ENCODE measurements at regions not wholly inside any gene's neighbourhood (a gene's known extent, or its start where the extent isn't known, plus 50 kb on each side); places are given as distances from the start of the nearest gene placed in this dataset.
"Not testable (repeated sequence)": the region's sequence is repeated elsewhere in the genome, so short reads cannot be mapped to it uniquely, and the experiment has no call there.

DNA sequence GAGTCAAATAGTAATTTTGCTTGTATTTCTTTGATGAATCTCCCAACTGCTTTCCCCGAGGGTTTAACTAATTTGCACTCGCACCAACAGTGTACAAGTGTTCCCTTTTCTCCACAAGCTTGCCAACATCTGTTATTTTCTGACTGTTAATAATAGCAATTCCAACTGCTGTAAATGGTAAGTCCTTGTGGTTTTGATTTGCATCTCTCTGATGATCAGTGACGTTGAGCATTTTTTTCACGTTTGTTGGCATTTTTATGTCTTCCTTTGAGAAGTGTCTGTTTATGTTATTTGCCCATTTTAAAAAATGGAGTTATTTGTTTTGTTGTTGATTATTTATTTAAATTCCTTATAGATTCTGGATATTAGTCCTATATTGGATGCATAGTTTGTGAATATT, 399.8 kb upstream of the MAN1A1 start:
- Histone ChIP-seq H3K36me3 (no peaks in the 10 kb centered on the region), H3K4me1 (no peaks in the 10 kb centered on the region), H3K9me3 (peaks cover 0 to 6% (median 0%) of the 10 kb centered on the region in 3 donors), H3K27ac (no peak overlapping the region), H3K27me3 (no peaks in the 10 kb centered on the region), H3K4me3 (no peak overlapping the region)
- ATAC-seq = no peak
- no peak for TF ChIP-seq EP300 (IDR thresholded peaks at IDR 0.05)
- TF ChIP-seq, protein P1, sequence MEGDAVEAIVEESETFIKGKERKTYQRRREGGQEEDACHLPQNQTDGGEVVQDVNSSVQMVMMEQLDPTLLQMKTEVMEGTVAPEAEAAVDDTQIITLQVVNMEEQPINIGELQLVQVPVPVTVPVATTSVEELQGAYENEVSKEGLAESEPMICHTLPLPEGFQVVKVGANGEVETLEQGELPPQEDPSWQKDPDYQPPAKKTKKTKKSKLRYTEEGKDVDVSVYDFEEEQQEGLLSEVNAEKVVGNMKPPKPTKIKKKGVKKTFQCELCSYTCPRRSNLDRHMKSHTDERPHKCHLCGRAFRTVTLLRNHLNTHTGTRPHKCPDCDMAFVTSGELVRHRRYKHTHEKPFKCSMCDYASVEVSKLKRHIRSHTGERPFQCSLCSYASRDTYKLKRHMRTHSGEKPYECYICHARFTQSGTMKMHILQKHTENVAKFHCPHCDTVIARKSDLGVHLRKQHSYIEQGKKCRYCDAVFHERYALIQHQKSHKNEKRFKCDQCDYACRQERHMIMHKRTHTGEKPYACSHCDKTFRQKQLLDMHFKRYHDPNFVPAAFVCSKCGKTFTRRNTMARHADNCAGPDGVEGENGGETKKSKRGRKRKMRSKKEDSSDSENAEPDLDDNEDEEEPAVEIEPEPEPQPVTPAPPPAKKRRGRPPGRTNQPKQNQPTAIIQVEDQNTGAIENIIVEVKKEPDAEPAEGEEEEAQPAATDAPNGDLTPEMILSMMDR (IDR thresholded peaks at IDR 0.05) = no peak
- no peak for TF ChIP-seq POLR2A (IDR thresholded peaks at IDR 0.05)
- TF ChIP-seq POLR2AphosphoS5 (IDR thresholded peaks at IDR 0.05) = no peak
- 68 to 82% methylated on average over 4 of the region's 4 CpGs for WGBS, 2 donors (ENCODE audit: low coverage in 1 of 2)

DNA sequence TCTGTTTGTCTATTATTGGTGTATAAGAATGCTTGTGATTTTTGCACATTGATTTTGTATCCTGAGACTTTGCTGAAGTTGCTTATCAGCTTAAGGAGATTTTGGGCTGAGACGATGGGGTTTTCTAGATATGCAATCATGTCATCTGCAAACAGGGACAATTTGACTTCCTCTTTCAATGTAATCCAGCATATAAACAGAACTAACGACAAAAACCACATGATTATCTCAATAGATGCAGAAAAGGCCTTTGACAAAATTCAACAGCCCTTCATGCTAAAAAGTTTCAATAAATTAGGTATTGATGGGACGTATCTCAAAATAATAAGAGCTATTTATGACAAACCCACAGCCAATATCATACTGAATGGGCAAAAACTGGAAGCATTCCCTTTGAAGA, 399.0 kb upstream of the MAN1A1 start:
- H3K27ac ChIP-seq, H3K9me3 ChIP-seq, H3K4me3 ChIP-seq, ATAC-seq, H3K27me3 ChIP-seq, H3K36me3 ChIP-seq, H3K4me1 ChIP-seq: not testable (repeated sequence)
- 76% methylated on average over 3 of the region's 3 CpGs; no CpG with 5 or more reads in 1 of the 2 donors for WGBS, 2 donors (ENCODE audit: low coverage in 1 of 2)

DNA sequence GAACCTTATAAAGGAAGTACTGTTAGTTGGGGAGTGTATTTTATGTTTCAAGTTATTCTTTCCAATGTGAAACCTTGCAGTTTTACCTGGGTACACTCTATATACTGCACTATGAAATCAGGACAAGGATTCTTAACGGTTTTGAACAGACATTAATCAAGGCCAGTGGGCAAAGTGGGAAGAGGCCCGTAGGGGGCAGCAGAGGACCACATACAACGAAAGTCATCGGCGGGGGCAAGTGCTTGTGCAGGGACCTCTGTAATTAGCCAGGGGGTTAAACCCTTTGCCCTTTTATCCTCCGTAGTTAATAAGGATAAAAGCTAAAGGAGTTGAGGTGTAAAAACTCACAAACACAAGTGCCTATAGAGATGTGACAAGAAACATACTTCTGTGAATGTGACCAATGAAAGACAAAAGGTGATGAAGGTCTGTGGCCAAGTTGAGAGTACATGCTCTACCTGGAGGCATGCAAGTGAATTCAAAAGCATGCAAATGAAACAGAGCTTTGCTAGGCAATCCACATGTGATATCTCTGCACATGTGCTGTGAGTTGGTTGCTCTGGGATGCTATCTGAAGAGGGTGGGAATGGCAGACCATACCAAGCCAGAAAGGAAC, 392.7 kb upstream of the MAN1A1 start:
- WGBS, 2 donors (ENCODE audit: low coverage in 1 of 2) = 7 to 18% methylated on average over 6 of the region's 6 CpGs
- Histone ChIP-seq H3K27ac (no peak overlapping the region), H3K9me3 (no peaks in the 10 kb centered on the region), H3K4me3 (no peak overlapping the region), H3K4me1 (no peaks in the 10 kb centered on the region), H3K27me3 (no peaks in the 10 kb centered on the region), H3K36me3 (no peaks in the 10 kb centered on the region)
- TF ChIP-seq, protein P1 (IDR thresholded peaks at IDR 0.05) = peak; percentile 27 to 75 (median 47)
- TF ChIP-seq POLR2A (IDR thresholded peaks at IDR 0.05) = no peak
- TF ChIP-seq POLR2AphosphoS5 (IDR thresholded peaks at IDR 0.05) = no peak
- TF ChIP-seq EP300 (IDR thresholded peaks at IDR 0.05) = no peak
- no peak for ATAC-seq

DNA sequence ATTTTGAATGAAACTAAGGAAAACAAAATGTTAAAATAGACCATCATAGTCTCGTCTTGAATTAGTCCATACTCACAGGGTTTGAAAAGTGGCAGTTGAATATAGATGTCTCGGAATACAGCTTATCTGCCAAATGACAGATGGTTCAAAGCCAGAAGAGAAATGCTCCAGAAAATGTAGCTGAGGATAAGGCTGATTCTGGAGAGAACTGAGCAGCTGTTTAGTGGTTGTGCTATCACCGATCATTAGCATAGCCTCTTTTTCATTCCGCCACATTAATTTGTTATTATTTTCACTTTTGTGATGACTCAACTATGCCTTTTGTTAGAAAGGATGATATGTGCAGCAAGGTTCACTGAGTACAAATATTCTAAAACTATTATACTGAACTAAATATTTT, 390.2 kb upstream of the MAN1A1 start:
- peaks cover 0 to 19% (median 3%) of the 10 kb centered on the region in 3 donors for H3K4me1 ChIP-seq
- H3K27me3 ChIP-seq = no peaks in the 10 kb centered on the region
- TF ChIP-seq, protein P1 (IDR thresholded peaks at IDR 0.05) = no peak
- TF ChIP-seq POLR2AphosphoS5 (IDR thresholded peaks at IDR 0.05) (no peak), EP300 (IDR thresholded peaks at IDR 0.05) (no peak), POLR2A (IDR thresholded peaks at IDR 0.05) (no peak)
- H3K36me3 ChIP-seq = no peaks in the 10 kb centered on the region
- H3K4me3 ChIP-seq = no peak overlapping the region
- H3K9me3 ChIP-seq = no peaks in the 10 kb centered on the region
- WGBS, 2 donors (ENCODE audit: low coverage in 1 of 2) = 59 to 79% methylated on average over 4 of the region's 4 CpGs
- ATAC-seq = no peak
- H3K27ac ChIP-seq = no peak overlapping the region

DNA sequence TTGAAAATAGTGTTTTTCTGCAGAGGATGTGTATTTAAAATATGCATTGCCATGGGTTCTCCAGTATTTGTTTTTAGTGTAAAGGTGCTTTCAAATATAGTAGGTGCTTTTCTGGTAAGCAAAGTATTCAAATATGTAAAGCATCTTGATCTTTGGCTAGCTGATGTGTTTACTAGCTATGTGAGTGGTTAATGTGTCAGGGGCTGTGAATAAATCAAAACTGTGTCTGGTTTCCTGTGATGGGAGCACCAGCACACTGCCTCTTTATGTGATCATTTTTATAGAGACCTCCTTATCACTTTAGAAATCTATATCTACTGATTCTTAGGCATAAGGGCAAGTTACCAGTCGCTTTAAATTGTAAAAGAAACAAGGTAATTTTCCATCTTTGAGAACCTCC, 388.9 kb upstream of the MAN1A1 start:
- H3K4me1 ChIP-seq = peaks cover 0 to 19% (median 3%) of the 10 kb centered on the region in 3 donors
- H3K36me3 ChIP-seq = no peaks in the 10 kb centered on the region
- H3K9me3 ChIP-seq = no peaks in the 10 kb centered on the region
- no peak overlapping the region for H3K4me3 ChIP-seq
- H3K27me3 ChIP-seq = no peaks in the 10 kb centered on the region
- H3K27ac ChIP-seq = no peak overlapping the region
- WGBS, 2 donors (ENCODE audit: low coverage in 1 of 2) = 87 to 93% methylated on average over 1 of the region's 1 CpG
- TF ChIP-seq, protein P1 (IDR thresholded peaks at IDR 0.05) = no peak
- TF ChIP-seq POLR2A (IDR thresholded peaks at IDR 0.05) = no peak
- TF ChIP-seq EP300 (IDR thresholded peaks at IDR 0.05) = no peak
- TF ChIP-seq POLR2AphosphoS5 (IDR thresholded peaks at IDR 0.05) = no peak
- ATAC-seq = no peak

Data from gastroesophageal sphincter (tissue), 4 donors.